SU-DHL-6 (cell line): ENCODE measurements at regions not wholly inside any gene's neighbourhood (a gene's known extent, or its start where the extent isn't known, plus 50 kb on each side); places are given as distances from the start of the nearest gene placed in this dataset.

Experiments
- H2AFZ ChIP-seq: fragments of 200-600 bp; sonication (generic); 2 replicates; pipeline ENCODE4 v1.6.1; 2014; ENCODE audit warnings: low read depth, mild to moderate bottlenecking, moderate library complexity, mixed read lengths, antibody characterized with exemption, low read length; ENCODE audit not compliant: severe bottlenecking
- H3F3A ChIP-seq: fragments of 200-600 bp; shearing (Covaris generic); 2 replicates; pipeline ENCODE4 v1.6.0; 2016; ENCODE audit warnings: antibody characterized with exemption, mild to moderate bottlenecking; ENCODE audit not compliant: insufficient read depth
- H3K27ac ChIP-seq: fragments of 200-600 bp; sonication (generic); 2 replicates; pipeline ENCODE4 v1.5.1; 2016; ENCODE audit warnings: low read depth, mild to moderate bottlenecking, low read length, moderate library complexity, mixed read lengths
- H3K27me3 ChIP-seq: fragments of 200-600 bp; sonication (generic), shearing (Covaris generic); 2 replicates; pipeline ENCODE4 v1.6.0; 2014; ENCODE audit warnings: mild to moderate bottlenecking, low read length
- H3K36me3 ChIP-seq: fragments of 200-600 bp; sonication (generic); 2 replicates; pipeline ENCODE4 v1.6.1; 2014; ENCODE audit warnings: mild to moderate bottlenecking, low read length, mixed read lengths
- H3K4me2 ChIP-seq: fragments of 300-600, 200-600 bp; shearing (Covaris generic), sonication (generic); 2 replicates; pipeline ENCODE4 v1.6.0; 2014; ENCODE audit warnings: low read length, low read depth, mild to moderate bottlenecking; ENCODE audit not compliant: poor library complexity, severe bottlenecking
- H3K4me3 ChIP-seq: fragments of 200-600 bp; sonication (generic); 2 replicates; pipeline ENCODE4 v1.5.1; 2014; ENCODE audit warnings: antibody characterized with exemption, low read length, mild to moderate bottlenecking, mixed read lengths; ENCODE audit not compliant: insufficient read depth, poor library complexity, severe bottlenecking
- H3K79me2 ChIP-seq: fragments of 200-600 bp; sonication (generic); 2 replicates; pipeline ENCODE4 v1.6.1; 2014; ENCODE audit warnings: mild to moderate bottlenecking, low read length, moderate library complexity; ENCODE audit not compliant: insufficient read depth
- H3K9ac ChIP-seq: fragments of 200-600 bp; sonication (generic); 2 replicates; pipeline ENCODE4 v1.7.0; 2014; ENCODE audit warnings: mild to moderate bottlenecking, low read length
- H3K9me2 ChIP-seq: fragments of 200-600 bp; sonication (generic); replicated peaks from 2 replicates; pipeline ENCODE4 v1.6.1; 2014; ENCODE audit warnings: low read length; ENCODE audit not compliant: insufficient read depth
- H3K9me3 ChIP-seq: fragments of 200-600 bp; sonication (generic); 2 replicates; pipeline ENCODE4 v1.6.1; 2014; ENCODE audit warnings: low read length, mixed read lengths; ENCODE audit not compliant: insufficient read depth
- H4K20me1 ChIP-seq: fragments of 200-600 bp; sonication (generic); 2 replicates; pipeline ENCODE4 v1.6.1; 2014; ENCODE audit warnings: low read depth, mild to moderate bottlenecking, antibody characterized with exemption, low read length, moderate library complexity, mixed read lengths
- CTCF ChIP-seq: fragments of 200-600 bp; sonication (generic); IDR thresholded peaks from one replicate; pipeline ENCODE4 v1.5.1; 2017; ENCODE audit warnings: antibody characterized with exemption, mild to moderate bottlenecking, low read length, moderate library complexity; ENCODE audit not compliant: insufficient read depth, poor library complexity, severe bottlenecking
- EZH2phosphoT487 ChIP-seq: fragments of 200-600 bp; sonication (generic), shearing (Covaris generic); conservative IDR thresholded peaks from 2 replicates; pipeline ENCODE4 v1.6.1; 2018; ENCODE audit warnings: mild to moderate bottlenecking, antibody characterized with exemption, low read length, moderate library complexity, mixed read lengths

DNA sequence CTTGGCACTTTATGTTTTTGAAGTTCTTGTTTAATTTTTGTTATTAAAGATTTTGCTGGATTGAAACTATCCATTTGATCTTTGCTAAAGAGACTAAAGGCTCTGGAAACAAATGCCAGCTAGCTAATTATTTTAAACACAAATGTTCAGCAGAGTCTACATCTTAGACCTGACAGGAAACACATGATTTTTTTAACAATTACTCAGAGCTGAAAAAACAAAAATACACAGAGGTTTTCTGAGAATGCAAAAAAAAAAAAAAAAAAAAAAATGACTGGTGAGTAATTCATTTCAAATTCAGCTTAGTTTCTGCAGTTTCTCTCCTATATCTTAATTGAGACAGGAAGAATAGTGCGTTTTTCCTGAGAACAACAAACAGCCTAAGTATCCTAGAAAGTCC lies 448.0 kb downstream of the TENT5A start:
- Histone ChIP-seq H2AFZ (no peak overlapping the region), H3K36me3 (no peaks in the 10 kb centered on the region), H3K9me2 (no peaks in the 10 kb centered on the region), H4K20me1 (no peaks in the 10 kb centered on the region), H3K4me3 (no peak overlapping the region), H3K4me2 (no peak overlapping the region), H3F3A (no peaks in the 10 kb centered on the region), H3K27me3 (no peaks in the 10 kb centered on the region), H3K9me3 (no peaks in the 10 kb centered on the region), H3K27ac (no peak overlapping the region), H3K9ac (no peak overlapping the region), H3K79me2 (no peaks in the 10 kb centered on the region)
- TF ChIP-seq EZH2phosphoT487 (no peak), CTCF (no peak)

DNA sequence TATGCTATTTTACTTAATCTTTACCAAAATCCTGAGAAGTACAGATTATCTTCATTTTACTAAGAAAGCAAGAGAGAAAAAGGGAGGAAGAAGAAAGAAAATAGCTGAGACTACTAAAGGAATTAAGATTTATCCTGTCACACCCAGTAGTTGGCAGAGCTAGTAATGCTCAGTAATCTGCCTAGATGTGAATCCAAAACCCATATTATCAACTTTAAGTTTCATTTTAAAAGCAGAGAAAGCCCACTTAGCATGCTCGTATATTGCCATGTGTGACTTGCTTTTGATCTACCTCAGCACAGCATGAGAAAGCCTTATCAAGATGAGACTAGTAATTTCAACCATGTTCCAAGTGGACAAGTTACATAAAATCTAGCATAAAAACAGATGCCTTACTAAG lies 451.5 kb downstream of the TENT5A start:
- no peak overlapping the region for H2AFZ ChIP-seq
- H3K27ac ChIP-seq: no peak overlapping the region
- H3K9ac ChIP-seq: no peak overlapping the region
- no peak for TF ChIP-seq EZH2phosphoT487
- TF ChIP-seq CTCF: no peak
- H4K20me1 ChIP-seq: no peaks in the 10 kb centered on the region
- H3K36me3 ChIP-seq: no peaks in the 10 kb centered on the region
- H3K4me2 ChIP-seq: no peak overlapping the region
- H3F3A ChIP-seq: no peaks in the 10 kb centered on the region
- no peaks in the 10 kb centered on the region for H3K9me2 ChIP-seq
- no peak overlapping the region for H3K4me3 ChIP-seq
- no peaks in the 10 kb centered on the region for H3K79me2 ChIP-seq
- H3K9me3 ChIP-seq: no peaks in the 10 kb centered on the region
- no peaks in the 10 kb centered on the region for H3K27me3 ChIP-seq

GRCh38 chr6:81298751-81299150 lies 453.7 kb downstream of the TENT5A start:
- no peak overlapping the region for H3K4me3 ChIP-seq
- H4K20me1 ChIP-seq: no peaks in the 10 kb centered on the region
- H3K9me3 ChIP-seq: no peaks in the 10 kb centered on the region
- H3K4me2 ChIP-seq: no peak overlapping the region
- H3K27me3 ChIP-seq: no peaks in the 10 kb centered on the region
- H3F3A ChIP-seq: no peaks in the 10 kb centered on the region
- H3K9ac ChIP-seq: no peak overlapping the region
- no peak for TF ChIP-seq EZH2phosphoT487
- no peak for TF ChIP-seq CTCF
- no peak overlapping the region for H3K27ac ChIP-seq
- H2AFZ ChIP-seq: no peak overlapping the region
- H3K79me2 ChIP-seq: no peaks in the 10 kb centered on the region
- H3K36me3 ChIP-seq: no peaks in the 10 kb centered on the region
- H3K9me2 ChIP-seq: no peaks in the 10 kb centered on the region

DNA sequence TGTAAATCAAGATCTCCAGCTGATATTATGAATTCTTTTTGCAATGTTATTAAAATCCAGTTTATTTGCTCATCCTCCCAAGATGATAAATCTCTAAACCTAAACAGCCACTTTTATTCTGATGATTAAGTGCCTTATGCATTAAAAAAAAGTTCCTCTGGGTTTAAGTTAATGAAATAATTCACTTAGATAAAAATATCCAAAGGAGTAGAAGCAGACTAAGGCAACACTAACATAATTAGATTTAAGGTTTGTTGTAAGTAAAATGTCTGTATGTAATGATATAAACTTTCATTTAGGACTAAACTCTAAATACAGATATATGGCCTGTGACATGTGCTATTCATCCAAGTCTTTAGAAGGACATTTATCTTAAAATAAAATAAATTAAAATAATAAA lies 457.2 kb downstream of the TENT5A start:
- Histone ChIP-seq H3K27me3 (no peaks in the 10 kb centered on the region), H3K9ac (no peak overlapping the region), H3K79me2 (no peaks in the 10 kb centered on the region), H3K9me2 (no peaks in the 10 kb centered on the region), H3F3A (no peaks in the 10 kb centered on the region), H2AFZ (no peak overlapping the region), H3K4me2 (no peak overlapping the region), H3K9me3 (no peaks in the 10 kb centered on the region), H4K20me1 (no peaks in the 10 kb centered on the region), H3K4me3 (no peak overlapping the region), H3K36me3 (no peaks in the 10 kb centered on the region), H3K27ac (no peak overlapping the region)
- TF ChIP-seq EZH2phosphoT487 (no peak), CTCF (no peak)
